ENCODE measurements at regions not wholly inside any gene's neighbourhood (a gene's known extent, or its start where the extent isn't known, plus 50 kb on each side); places are given as distances from the start of the nearest gene placed in this dataset.

GRCh38 chr2:136310797-136311603, 193.1 kb upstream of the CXCR4 start:
- TF ChIP-seq CTCF (IDR thresholded peaks at IDR 0.05) (no peak), POLR2AphosphoS5 (IDR thresholded peaks at IDR 0.05) (no peak)
